Dedifferentiated amniotic fluid mesenchymal stem cell (primary cell): ENCODE measurements at regions not wholly inside any gene's neighbourhood (a gene's known extent, or its start where the extent isn't known, plus 50 kb on each side); places are given as distances from the start of the nearest gene placed in this dataset.

Experiments
- DNase-seq: peaks from one replicate; pipeline ENCODE4 v3.0.0-alpha.2; 2016; ENCODE audit errors: extremely low spot score

GRCh38 chr1:199312626-199313025 lies 673.8 kb downstream of the PTPRC start:
- DNase-seq: no peak

GRCh38 chr1:199313444-199313843 lies 674.6 kb downstream of the PTPRC start:
- DNase-seq: no peak

GRCh38 chr1:199319341-199319740 lies 680.5 kb downstream of the PTPRC start:
- DNase-seq: no peak

GRCh38 chr1:199322278-199322677 lies 683.4 kb downstream of the PTPRC start:
- no peak for DNase-seq

GRCh38 chr1:199333180-199333579 lies 694.3 kb upstream of the NR5A2 start:
- DNase-seq: no peak

- no peak for DNase-seq
These were observed 692.0 kb upstream of the NR5A2 start for GRCh38 chr1:199335496-199335895.

GRCh38 chr1:199336745-199337640 lies 690.5 kb upstream of the NR5A2 start:
- no peak for DNase-seq

GRCh38 chr1:199338760-199339159 lies 688.8 kb upstream of the NR5A2 start:
- no peak for DNase-seq

GRCh38 chr1:199352351-199352750 lies 675.2 kb upstream of the NR5A2 start:
- no peak for DNase-seq

- DNase-seq: no peak
These were observed 673.6 kb upstream of the NR5A2 start for GRCh38 chr1:199353906-199354305.

- DNase-seq: no peak
These were observed 670.9 kb upstream of the NR5A2 start for GRCh38 chr1:199356561-199356960.

GRCh38 chr1:199357599-199357998 lies 669.9 kb upstream of the NR5A2 start:
- DNase-seq: no peak

GRCh38 chr1:199362996-199363395 lies 664.5 kb upstream of the NR5A2 start:
- no peak for DNase-seq

GRCh38 chr1:199373139-199373538 lies 654.4 kb upstream of the NR5A2 start:
- no peak for DNase-seq

- DNase-seq: no peak
These were observed 650.3 kb upstream of the NR5A2 start for GRCh38 chr1:199377211-199377610.

GRCh38 chr1:199383793-199384192 lies 643.7 kb upstream of the NR5A2 start:
- no peak for DNase-seq

- DNase-seq: no peak
These were observed 632.7 kb upstream of the NR5A2 start for GRCh38 chr1:199394856-199395255.

- peak; percentile 15 for DNase-seq
These were observed 631.1 kb upstream of the NR5A2 start for GRCh38 chr1:199396456-199396855.

GRCh38 chr1:199399996-199400724 lies 627.4 kb upstream of the NR5A2 start:
- no peak for DNase-seq

- DNase-seq: peak; percentile 89
These were observed 623.9 kb upstream of the NR5A2 start for GRCh38 chr1:199403531-199404116.

- peak; percentile 80 for DNase-seq
These were observed 623.3 kb upstream of the NR5A2 start for GRCh38 chr1:199404191-199404590.

GRCh38 chr1:199404976-199405375 lies 622.5 kb upstream of the NR5A2 start:
- DNase-seq: no peak
